HG03025 (cell line): ENCODE measurements at regions not wholly inside any gene's neighbourhood (a gene's known extent, or its start where the extent isn't known, plus 50 kb on each side); places are given as distances from the start of the nearest gene placed in this dataset.
"Not testable (repeated sequence)": the region's sequence is repeated elsewhere in the genome, so short reads cannot be mapped to it uniquely, and the experiment has no call there.

Source experiments
- ATAC-seq: cut with Tn5 transposase; IDR thresholded peaks from one replicate; pipeline ENCODE4 v1.9.1; 2021; ENCODE audit warnings: mild to moderate bottlenecking, moderate library complexity; ENCODE audit not compliant: unreplicated experiment, low FRiP score

DNA sequence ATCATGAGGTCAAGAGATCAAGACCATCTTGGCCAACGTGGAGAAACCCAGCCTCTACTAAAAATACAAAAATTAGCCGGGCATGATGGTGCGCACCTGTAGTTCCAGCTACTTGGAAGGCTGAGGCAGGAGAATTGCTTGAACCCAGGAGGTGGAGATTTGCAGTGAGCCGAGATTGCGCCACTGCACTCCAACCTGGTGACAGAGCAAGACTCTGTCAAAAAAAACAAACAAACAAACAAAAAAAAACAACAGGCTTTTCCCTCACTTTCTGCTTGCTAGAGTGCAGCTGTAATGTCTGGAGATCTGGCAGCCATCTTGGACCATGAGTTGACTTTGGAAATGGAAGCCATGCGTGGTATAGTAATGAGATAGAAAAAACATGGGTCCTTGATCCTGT is 101.1 kb upstream of the SHB start:
- not testable (repeated sequence) for ATAC-seq

DNA sequence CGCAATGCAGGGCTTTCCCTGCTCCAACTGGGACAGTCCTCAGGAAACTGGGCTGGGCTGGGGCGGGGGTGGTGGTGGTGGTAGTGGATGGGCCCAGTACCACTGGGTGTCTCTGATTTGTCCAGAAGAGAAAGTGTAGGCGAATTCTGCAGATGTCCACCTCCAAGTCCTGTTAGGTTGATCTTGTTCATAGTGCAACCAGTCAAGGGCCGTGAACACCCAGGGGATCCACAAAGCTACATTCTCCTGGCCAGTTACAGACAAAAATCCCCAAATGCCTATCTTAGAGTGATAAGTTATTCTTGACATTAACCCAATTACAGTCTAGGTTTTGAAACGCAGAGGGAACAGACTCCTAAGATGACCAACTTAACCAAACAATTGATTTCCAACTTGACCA is 97.5 kb upstream of the SHB start:
- ATAC-seq = no peak

DNA sequence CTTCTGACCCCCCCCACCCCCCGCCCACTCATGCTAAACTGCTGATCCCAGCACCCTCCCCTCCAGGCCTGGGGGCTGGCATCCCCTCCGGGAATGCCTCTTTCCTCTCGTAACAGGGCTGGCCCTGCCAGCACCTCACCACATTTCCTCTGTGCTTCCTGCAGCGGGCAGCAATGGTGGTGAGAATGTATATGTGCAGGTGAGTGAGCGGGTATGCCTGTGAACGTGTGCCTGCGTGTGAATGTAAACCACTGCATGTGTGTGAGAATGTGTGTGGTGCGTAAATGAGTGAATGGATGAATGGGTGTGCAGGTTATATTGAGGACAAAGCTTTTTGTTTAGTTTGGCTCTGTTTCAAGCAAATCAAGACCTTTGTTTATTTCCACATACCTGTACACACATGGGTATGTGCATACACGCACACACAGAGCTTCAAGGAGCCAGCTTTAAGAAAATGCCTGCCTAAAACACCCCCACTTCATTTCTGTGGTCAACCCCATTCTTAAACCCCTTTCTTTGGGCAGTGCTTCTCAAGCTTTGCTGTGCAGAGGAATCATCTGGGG is 95.7 kb upstream of the SHB start:
- ATAC-seq = no peak

DNA sequence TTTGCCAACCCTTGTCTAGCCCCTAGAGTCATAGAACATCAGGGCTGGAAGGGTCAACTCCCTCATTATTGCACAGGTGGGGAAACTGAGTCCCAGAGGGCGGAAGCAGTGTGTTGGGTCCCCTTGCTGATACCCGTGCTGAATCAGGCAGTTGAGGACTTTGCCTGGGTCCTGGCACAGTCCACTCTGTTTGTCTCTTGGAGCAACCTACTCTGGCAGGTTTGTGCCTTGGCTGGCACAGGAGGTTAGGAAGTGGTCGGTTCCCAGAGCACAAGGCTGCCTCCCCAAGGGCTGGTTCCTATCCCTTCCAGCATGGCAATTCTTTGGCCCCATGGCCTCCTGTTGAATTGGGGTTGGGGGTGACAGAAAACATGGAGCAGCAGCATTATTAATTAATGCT is 94.5 kb upstream of the SHB start:
- no peak for ATAC-seq

DNA sequence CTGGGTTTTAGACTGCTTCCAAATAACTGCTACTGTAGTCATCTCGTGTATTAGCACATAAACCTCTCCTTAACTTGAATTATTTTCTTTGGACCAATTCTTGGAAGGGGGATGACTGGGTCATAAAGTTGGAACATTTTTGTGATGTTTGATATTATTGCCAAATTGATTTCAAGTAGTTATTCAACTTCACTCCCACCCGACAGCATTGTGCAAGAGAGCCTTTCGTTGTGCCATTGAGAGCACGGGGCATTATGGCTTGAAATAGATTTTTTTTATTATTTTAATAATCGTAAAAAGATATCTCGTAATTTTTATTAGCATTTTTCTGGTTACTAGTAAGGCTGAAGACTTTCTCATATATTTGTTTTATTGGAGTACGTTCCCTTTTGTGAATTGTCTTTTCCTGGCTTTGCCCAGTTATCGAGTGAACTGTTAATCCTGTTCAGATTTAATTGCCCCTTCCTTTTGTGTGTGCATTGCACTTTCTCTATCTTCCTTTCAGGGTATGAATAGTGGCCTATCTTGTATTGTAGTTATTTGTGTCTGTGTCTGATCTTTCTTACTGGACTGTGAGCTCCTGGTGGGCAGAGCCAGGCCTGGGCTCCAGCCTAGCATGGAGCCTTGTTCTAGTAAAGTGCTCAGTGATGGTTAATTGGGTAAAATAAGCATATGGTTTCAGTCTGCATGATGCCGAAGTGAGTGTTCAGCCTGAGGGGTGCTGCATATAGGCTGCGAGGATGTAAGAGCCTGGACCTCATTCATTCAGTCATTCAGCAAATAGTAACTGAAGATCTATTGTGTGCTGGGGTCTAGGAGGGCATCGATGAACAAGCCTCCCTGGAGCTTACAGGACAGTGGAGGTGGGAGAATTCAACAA is 93.5 kb upstream of the SHB start:
- ATAC-seq = no peak

DNA sequence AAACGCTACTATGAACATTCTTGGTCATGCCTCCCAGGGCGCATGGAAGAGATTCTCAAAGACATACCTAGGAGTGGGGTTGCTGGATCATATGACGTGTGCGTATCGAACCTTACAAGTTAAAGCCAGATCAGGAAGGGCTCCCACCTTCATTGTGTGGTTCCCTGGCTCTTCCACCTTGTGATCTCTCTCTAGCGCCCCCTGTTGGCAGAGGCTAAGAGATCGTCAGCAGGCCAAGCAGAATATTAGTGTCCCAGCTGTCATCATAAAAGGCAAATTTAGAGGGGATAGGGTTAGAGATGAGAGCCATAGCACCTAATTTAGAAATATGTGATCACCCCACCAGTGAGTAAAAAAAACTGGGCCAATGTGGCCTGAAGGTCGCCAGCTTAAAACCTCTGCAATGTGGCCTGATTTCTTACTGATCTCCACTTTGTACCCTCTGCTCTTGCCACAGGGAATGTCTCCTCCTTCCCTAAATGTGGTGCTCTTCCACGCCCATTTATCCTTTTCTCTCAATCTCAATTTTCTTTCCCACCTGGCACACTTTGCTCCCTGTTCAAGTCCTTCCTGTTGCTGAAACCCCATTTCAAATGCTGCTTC is 91.7 kb upstream of the SHB start:
- ATAC-seq = no peak

DNA sequence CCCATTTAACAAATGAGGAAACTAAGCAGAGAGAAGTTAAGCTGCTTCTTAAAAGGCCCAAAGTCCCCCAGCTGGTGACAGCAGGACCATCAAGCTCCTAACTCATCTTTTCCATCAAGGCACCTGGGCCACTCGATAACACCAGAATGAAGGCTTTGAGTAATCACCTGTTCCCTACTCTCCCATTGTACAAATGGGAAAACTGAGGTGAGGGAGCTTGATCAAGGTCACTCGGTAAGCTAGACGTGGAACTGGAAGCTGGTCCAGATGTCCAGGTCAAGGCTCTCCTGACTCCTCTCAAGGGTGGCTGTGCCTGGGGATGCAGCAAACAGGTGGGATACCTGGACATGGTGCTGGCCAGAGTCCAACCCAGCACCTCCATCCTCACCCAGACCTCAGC is 90.6 kb upstream of the SHB start:
- ATAC-seq = no peak

DNA sequence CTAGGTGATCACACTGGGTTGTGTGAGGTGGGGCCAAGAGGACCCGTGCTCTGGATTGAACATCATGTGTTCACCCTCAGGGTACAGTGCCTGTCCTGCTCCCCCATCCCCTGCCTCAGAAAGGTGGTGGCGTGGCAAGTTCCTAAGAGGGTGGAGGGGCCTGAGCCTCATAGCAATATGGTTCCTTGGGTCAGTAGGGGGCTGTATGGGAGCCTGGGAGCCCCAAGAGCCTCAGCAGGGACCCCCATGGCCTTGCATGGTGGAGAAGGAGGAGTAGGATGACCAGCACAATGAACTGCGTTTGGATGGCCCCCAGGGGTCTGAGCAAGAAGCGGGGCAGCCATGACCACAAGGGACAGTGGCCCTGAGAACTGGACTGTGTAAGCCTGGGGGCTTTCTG is 89.6 kb upstream of the SHB start:
- ATAC-seq = no peak

DNA sequence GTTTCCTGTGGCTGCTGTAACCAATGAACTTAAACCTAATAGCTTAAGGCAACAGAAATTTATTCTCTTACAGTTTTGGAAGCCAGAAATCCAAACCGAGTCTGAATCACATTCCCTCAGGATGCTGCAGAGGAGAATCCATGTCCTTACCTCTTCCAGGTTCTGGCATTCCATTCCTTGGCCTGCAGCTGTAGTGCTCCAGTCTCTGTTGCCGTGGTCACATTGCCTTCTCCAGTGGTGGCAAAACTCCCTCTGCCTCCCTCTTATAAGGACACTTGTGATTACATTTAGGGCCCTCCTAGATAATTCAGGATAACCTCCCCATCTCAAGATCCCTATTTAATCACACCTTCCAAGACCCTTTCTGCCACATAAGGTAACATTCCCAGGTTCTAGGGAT is 88.7 kb upstream of the SHB start:
- ATAC-seq = no peak

DNA sequence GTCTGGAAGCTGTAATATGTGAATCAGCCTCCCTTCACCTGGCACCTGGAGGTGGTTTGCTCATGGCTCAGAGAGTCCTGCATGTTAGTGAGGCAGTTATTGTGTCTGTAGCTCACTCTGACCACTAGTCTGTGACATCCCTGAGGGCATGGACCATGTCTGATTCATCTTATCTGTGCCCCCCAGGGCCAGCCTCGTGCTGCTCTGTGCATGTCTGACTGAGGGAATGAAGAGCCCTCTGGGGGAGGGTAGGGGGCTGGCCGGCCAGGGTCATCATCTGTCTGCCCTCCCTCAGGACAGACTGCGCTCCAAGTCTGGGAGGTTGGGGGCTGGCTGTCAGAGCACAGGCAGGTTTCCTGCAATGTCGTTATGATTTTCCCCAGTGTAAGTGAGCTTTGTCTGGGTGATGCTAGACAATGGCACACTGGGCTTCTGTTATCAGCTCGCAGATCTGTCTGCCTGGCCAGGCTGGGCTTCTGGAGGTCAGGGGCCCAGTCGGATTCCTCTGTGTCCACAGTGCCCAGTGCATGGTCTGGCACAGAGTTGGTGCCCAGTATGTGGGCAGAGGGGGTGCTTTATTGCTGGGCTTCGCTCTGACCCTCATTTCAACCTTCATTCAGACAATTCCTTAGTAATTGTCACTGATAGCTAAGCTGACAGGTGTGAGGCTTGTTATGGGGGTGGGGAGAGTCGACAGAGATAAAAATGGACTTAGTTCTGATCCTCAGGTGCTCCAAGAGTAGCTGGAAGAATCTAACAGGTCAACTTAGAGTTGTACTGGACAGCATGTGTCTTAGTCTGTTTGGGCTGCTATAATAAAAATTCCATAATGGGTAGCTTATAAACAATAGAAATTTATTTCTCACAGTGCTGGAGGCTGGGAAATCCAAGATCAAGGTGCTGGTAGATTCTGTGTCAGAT is 85.7 kb upstream of the SHB start:
- ATAC-seq = no peak

DNA sequence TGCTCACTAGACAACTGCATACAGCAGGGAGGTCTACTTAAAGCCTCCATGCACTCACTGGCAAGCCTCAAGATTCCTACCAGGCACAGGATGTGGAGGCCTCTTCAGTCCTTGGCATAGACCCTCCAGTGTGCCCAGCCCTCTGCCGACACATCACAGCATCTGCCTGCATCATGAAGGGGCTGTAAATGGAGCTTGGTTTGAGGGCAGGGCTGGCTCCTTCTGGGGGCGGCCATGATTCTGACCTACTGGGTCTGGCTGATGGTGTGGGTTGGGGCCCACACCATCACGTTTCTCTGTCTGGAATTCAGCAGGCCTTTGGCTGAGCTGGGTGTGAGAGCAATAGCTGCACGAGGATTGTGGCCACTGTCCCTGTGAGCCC is 84.9 kb upstream of the SHB start:
- no peak for ATAC-seq

DNA sequence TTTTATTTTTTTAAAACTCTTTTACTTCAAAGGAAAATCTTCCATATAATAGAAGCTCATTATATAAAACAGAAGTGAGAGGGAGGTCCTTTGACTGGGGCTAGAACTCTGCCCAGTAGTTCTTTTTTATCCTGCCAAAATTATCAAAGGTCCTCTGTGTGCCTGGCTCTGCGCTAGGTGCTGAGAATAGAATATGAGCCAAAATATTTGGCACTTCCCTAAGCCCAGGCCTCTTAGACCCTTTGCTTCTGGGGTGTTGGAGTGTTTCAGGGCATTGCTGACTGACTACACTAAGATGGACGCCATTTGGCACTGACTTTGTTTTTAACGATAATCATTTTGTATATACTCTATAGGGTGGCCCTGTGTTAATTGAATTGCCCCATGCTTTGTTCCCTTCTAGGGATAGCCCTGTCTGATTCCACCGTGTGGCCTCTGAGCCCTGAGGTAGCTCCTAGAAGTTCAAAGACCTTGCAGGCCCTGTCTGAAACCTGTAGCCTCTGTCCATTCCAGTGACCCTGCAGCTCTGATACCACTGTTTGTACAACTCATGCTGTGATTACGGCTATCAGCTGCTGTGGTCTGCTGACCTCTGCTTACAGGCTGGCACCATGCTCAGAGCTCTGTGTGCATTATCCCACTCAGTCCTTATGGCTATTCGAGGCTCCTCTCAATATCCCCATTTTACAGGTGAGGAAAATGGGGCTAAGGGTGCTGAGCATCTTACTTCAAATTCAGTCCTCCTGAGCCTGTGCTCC is 84.3 kb upstream of the SHB start:
- no peak for ATAC-seq

DNA sequence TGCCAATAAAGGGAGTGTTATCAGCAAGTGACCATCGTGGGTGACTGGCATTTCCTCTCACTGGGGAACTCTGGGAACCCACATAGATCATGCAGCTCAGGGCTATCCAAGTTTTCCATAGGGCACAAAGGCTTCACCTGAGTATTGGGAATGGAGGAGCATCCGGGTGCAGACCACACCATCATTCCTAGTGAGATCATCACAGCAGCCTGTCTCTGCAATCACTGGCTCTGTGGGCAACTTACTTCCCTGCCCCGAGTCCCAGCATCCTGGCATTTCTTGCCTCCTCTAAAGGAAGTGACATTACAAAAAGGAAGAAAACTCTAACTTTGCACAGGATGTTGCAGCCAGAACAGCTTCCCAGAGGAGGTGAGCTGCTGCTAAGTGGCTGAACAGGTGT is 80.6 kb upstream of the SHB start:
- ATAC-seq = no peak

DNA sequence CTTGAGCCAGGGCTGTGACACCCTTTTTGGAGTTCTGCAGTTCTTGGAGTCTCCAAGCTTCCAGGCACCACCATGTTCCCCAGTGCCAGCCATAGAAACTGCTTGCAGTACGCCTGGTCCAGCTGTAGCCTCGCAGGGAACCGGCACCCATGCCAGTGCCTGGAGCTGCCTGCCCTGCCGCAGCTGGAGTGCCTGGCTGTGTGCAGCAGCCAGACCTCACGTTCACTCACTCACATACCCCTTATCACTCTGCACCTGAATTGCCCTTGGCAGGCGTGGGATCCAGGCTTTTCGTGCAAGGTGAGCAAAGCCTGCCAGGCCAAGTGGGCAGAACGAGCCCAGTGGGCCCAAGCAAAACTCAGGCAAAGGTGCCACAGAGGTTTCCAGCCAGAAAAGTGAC is 77.8 kb upstream of the SHB start:
- ATAC-seq = no peak

DNA sequence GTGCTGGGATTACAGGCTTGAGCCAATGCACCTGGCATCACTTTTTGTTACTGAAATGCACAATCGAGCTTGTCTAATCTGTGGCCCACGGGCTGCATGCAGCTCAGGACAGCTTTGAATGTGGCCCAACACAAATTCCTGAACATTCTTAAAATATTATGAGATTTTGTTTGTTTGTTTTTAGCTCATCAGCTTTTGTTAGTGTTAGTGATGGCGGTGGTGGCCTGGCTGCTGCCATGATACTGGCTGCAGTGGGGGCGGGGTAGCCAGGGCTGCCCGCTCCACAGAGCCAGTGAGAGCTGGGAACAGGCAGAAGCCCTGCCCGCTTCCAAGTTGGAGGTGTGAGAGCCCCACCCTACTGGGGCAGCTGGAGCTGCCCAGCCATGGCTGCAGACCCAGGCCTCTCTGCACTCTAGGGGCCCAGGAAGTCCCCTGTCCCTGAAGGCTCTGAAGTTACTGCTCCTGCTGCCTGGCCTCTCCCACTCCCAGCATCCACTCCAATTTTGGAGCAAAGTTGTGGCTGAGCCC is 76.6 kb upstream of the SHB start:
- ATAC-seq = no peak

DNA sequence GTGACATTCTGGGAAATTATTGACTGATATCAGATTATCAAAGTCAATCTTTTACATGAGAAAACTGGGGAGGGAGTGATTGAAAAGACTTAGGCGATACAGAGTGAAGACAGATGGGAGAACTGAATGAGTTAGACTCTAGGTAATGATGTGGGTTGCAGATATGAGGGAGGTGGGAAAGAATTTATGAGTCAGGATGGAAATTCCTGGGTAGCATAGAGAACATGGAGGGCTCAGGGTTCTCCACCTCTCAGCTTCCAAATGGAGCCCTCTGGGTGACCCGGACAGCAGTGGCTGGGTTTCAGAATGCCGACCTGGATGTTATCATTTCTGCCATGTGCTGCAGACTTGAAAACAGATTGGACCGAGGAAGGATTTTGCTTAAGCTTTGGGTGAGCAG is 75.4 kb upstream of the SHB start:
- ATAC-seq = no peak

DNA sequence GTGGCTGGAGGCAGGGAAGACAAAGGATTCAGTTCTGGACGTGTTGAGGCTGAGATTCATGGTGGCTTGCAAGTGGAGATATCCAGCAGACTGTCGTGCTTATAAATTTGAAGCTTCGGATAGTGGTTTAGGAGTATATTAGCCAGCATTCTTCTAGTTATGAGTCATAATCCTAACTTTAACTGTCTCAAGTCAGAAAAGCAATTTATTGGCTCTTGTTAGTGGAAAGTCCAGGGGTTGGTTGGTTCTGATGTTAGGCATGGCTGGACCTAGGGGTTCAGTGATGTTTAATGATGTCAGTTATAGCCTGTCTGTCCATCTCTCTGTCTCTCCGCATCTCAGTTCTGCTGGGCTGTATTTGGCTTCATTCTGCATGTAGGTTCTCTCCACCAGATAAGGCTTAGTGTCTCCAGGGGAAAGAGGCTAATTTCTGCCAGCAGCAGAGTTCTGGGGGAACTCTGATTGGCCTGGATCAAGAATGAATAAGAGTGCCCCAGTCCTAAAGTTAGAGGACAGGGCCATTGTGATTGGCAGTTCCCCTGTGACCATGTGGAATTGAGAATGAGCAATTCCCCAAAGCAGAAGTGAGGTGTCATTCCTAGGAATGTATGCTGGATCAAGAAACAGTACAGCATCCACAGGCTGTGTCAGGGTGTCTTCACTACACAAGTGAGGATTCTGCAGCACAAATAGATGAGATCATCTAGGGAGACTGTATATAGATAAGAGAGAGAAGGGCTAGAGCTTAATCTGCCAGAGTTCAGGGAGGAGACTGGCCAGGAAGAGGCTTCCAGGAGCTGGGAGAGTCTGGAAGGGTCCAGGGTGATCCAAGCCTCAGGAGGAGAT is 72.9 kb upstream of the SHB start:
- ATAC-seq = no peak

DNA sequence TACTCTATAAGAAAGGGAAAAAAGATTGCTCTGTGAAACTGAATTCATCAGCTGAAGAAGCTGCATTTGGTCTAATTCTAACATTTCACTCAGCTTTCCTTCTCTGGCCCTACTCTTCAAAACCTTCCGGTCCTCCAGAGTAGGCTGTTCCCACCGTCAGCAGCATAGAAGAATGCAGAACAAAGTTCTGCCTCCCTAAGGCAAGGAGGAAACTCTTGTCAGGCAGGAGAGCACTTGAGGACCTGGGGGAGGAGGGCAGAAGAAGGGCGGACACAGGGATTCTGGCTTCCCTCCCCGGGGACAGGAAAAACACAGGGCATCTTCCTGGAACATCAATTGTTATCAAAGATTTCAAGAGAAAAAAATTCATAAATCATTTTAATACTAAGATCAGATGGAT is 69.2 kb upstream of the SHB start:
- ATAC-seq = no peak

DNA sequence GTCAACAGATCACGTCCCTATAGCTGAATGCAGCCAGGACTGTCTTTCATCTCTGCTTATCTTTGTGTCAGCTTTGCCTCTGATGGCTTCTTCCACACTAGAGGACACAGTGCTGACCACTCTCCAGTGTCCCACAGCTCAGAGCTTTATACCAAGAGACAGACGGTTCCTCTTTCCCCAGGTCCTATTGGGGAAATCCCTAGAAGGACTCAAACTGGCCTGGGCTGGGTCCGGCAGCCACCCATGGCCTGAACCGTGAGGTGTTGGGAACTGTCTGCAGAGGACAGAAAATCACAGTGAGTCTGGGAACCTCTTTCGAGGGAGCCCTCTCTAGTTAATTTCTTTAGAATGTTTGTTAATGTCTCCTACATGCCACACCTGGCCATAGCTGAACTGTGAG is 68.3 kb upstream of the SHB start:
- no peak for ATAC-seq
